HG03442 (cell line): ENCODE measurements at regions not wholly inside any gene's neighbourhood (a gene's known extent, or its start where the extent isn't known, plus 50 kb on each side); places are given as distances from the start of the nearest gene placed in this dataset.

Experiments
- ATAC-seq: cut with Tn5 transposase; IDR thresholded peaks from one replicate; pipeline ENCODE4 v1.9.1; 2021; ENCODE audit warnings: mild to moderate bottlenecking, moderate library complexity; ENCODE audit not compliant: unreplicated experiment

GRCh38 chr21:27085387-27085786 is 118.5 kb upstream of the ADAMTS5 start:
- no peak for ATAC-seq

DNA sequence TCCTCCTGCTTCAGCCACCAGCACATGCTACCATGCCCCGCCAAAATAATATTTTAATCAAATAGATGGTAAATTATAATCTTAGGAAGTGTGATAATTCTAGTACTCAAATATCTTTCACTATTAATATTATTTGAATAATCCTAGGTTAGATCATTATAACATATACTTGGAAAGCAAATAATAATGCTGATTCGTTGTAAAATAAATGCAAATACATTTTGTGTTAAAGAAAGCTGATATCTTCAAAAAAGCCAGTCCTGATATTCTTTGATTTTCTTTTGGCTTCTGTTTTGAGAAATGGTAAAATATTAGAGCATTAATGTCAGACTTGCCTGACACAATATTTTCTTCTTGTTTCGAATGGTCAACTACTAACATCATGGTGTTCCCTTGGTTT is 116.3 kb upstream of the ADAMTS5 start:
- no peak for ATAC-seq

DNA sequence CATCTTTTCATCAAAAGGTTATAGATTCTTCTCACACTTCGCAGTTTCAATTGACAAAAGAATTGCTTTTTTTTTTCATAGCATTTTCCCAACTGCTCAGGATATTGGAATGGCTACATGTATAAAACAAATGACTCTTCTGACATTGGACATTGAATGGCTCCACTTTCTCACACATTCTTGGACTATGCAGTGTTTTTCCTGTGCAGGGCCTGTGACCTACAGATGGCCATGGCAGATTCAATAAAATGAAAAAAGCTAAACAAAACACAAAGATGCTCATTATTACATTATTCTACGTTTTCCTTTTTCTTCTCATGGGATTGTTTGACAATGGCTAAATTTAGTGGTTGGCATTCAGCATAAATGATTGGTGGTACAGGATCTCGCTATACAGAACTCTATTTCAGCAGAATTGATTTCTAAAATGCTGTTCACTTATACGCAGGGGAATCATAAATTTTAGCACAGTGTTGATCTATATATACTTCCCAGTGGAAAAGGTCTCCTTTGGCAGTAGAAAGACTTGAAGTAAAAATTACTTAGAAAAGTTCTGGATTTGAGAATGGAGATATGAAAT is 115.6 kb upstream of the ADAMTS5 start:
- ATAC-seq, result no peak

DNA sequence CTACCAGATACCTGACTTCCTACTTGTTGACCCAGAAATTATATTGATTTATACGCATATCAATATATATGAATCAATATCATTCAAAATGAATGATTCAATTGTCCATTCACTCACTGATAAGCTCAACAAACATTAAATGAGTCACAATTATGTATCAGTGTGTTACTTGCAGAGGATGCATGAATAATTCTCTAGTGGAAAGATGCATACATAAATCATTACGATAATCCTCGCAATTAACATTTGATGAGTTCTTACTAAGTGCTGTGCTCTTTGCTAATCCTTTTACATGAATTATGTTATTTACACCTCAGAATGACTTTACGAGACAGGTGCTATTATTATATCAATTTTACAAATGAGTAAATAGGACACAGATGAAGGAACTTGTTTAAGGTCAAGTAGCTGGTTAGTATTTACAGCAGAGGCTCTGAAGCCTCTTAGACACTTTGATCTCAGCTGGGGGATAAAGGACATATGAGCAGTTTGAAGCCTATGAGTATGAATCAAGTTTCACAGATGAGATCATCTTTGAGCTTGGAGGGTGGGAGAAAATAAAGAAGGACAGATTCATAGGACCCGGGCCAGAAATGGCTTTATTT is 112.8 kb upstream of the ADAMTS5 start:
- no peak for ATAC-seq

- no peak for ATAC-seq
These were observed 112.0 kb upstream of the ADAMTS5 start for GRCh38 chr21:27078915-27079314.

GRCh38 chr21:27077501-27077900 is 110.6 kb upstream of the ADAMTS5 start:
- ATAC-seq, result no peak

- no peak for ATAC-seq
These were observed 109.1 kb upstream of the ADAMTS5 start for GRCh38 chr21:27076025-27076424.

DNA sequence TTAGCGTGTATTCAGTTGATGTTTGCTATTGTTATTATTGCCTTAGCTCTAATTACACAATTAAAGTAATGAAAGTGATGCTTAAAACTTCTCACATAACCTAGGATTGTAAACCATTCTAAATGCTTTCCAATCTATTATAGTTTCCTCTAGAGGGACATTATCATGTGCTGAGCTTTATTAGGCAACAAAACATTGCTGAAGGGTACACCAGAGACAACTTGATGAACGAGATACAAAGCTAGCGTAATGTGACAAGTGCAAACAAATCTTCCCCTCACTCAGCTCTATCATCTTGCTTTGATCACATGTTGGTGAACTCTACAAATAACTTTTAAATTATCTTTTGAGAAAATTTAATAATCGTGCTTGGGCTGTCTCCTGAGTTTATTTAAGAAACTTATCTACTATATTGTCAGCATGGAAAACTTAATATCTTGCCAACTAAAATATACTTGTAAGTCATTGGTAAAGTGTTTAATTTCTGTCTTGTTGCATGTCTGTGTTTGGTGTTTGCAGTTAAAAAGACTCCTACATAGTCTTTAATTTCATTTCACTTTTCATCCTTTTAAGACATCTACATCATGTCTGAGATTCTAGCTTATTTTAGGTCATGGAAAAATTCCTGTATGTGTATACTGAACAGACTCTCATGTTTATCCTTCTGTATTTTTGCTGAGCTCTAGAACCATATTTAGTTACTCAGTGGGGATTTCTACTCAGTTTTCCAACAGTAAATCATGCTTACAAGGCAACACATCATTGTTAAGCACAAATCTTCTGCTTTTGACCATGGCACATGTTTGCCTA is 104.2 kb upstream of the ADAMTS5 start:
- ATAC-seq, result no peak

DNA sequence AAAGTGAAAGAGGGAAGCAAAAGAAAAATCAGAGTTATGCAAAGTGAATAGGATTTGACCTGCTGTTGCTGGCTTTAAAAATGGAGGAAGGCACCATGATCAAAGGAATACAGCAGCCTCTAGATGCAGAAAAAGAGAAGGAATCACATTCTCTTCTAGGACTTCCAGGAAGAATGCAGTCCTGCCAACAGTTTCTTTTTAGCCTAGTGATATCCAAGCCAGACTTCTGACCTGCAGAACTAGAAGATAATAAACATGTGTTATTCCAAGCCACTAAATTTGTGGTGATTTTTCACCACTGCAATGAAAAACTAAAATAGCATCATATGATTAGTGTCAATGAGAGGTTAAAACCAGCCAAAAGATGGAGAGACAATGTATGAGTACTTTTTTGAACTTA is 101.9 kb upstream of the ADAMTS5 start:
- no peak for ATAC-seq

DNA sequence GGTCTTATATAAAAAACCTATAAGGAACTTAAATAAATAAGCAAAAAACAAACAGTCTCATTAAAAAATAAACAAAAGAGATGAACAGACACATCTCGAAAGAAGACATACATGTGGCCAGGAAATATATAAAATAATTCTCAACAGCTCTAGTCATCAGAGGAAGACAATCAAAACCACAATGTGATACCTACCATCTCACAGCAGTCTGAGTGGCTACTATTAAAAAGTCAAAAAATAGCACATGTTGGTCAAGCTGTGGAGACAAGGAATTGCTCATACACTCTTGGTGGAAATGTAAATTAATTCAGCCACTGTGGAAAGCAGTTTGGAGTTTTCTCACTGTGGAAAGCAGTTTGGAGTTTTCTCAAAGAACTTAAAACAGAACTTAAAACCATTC is 100.3 kb upstream of the ADAMTS5 start:
- no peak for ATAC-seq

DNA sequence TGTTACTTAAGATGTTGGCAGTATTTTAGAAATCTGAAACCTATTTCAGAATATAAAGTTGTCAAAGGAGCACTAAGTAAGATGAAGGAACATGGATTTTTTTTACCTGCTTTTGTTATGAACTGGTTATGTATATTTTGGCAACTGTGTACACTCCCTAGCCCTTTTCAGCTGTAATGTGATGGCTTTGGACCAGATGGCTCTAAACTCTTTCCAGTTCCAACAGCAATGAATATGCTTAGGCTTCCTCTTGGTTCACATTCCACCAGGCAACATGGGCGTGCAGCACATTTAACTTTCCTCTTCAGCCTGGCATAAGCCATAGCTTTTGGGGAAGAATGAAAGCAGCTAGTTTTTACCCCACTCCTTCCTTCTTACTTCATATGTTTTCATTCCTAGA is 95.6 kb upstream of the ADAMTS5 start:
- ATAC-seq, result no peak

GRCh38 chr21:27061770-27062169 is 94.9 kb upstream of the ADAMTS5 start:
- no peak for ATAC-seq

DNA sequence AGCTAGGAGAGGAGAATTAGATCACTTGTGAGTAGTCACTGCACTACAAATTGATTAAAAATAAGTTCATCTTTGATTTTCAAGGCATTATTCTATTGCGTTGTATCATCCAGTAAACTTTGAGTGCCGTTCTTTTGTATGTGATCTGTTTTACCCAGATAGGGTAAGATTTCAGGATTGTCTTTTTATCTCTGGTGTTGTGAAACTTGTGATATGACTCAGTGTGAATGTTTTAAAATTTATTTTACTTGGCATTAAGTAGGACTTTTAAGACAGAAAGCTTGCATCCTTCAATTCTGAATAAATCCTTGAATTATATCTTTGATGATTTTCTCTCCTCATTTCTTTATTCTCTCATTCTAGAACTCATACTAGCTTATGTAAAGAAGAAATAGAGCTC is 93.3 kb upstream of the ADAMTS5 start:
- ATAC-seq, result no peak

GRCh38 chr21:27058673-27059605 is 92.1 kb upstream of the ADAMTS5 start:
- no peak for ATAC-seq

- ATAC-seq, result no peak
These were observed 91.1 kb upstream of the ADAMTS5 start for GRCh38 chr21:27057997-27058396.

DNA sequence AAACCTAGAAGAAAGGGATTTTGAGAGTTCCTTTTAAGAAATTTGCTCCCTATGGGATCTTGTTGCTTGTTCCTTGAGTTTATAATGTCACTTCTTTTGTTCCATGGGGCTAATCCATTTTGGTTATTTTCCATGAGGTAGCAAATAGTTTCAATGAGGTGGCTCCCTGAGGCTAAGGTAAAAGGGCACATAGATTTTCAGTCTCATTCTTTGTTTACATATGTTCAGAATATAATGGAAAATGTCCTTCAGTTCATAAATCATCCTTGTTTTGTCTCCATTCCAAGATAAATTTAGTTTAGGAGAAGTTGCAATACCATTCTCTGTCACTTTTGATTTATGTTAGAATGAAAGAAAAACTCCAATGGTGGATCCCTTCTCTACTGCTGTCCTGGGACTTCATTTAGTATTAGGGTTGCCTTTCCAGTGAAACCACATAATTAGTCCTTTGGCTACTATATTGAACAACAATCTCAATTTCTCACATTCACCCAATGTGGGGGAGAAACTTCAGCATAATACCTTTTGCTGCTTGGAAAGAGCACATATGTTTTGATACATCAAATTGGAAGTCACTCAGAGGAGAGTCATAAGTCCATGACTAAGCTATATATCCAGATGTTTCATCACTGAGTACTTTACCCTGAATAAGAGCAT is 80.9 kb upstream of the ADAMTS5 start:
- no peak for ATAC-seq

GRCh38 chr21:27047283-27047657 is 80.4 kb upstream of the ADAMTS5 start:
- no peak for ATAC-seq

- ATAC-seq, result no peak
These were observed 78.5 kb upstream of the ADAMTS5 start for GRCh38 chr21:27045281-27045985.

DNA sequence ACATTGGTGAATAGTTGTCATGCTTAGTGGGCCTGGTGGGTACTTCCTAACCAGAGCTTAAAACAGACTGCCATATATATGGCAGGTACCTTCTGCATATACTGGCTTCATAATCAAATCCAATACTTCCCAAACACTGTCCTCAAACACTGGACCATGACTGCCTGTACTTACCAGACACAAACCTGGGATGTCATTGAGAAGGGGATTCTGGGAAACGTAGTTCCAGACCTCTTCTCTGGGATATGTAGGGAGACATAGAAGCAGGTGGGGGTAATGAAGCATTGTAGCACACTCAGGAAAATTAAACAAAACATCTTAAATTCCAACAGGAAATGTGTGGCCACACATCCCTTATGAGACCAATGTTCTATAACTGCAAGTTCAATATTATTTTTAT is 76.5 kb upstream of the ADAMTS5 start:
- ATAC-seq, result no peak
